ENCODE measurements at regions not wholly inside any gene's neighbourhood (a gene's known extent, or its start where the extent isn't known, plus 50 kb on each side); places are given as distances from the start of the nearest gene placed in this dataset.

GRCh38 chr12:91601054-91601453 lies 418.4 kb upstream of the DCN start:
- TF ChIP-seq, protein P1, sequence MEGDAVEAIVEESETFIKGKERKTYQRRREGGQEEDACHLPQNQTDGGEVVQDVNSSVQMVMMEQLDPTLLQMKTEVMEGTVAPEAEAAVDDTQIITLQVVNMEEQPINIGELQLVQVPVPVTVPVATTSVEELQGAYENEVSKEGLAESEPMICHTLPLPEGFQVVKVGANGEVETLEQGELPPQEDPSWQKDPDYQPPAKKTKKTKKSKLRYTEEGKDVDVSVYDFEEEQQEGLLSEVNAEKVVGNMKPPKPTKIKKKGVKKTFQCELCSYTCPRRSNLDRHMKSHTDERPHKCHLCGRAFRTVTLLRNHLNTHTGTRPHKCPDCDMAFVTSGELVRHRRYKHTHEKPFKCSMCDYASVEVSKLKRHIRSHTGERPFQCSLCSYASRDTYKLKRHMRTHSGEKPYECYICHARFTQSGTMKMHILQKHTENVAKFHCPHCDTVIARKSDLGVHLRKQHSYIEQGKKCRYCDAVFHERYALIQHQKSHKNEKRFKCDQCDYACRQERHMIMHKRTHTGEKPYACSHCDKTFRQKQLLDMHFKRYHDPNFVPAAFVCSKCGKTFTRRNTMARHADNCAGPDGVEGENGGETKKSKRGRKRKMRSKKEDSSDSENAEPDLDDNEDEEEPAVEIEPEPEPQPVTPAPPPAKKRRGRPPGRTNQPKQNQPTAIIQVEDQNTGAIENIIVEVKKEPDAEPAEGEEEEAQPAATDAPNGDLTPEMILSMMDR (conservative IDR thresholded peaks at IDR 0.05) = no peak
- no peak for TF ChIP-seq ZFX (IDR thresholded peaks at IDR 0.05)
